Thoracic aorta (tissue), 2 donors: ENCODE measurements at regions not wholly inside any gene's neighbourhood (a gene's known extent, or its start where the extent isn't known, plus 50 kb on each side); places are given as distances from the start of the nearest gene placed in this dataset.

ENCODE experiments used
- ATAC-seq: fragments of 150-250 bp; one replicate; pipeline ENCODE4 v1.8.0; 2017; ENCODE audit warnings: low read depth; ENCODE audit not compliant: insufficient number of reproducible peaks, low FRiP score
- DNase-seq: peaks from one replicate; pipeline ENCODE4 v3.0.0-alpha.2; 2020; ENCODE audit warnings: low spot score
- H3K27ac ChIP-seq, 2 donors: fragments of 200-600 bp; sonication (generic); 1 replicate in 1 of 2; 2 replicates in 1 of 2; pipeline ENCODE4 v1.5.1; 2016; ENCODE audit warnings: mild to moderate bottlenecking in 2 of 2, moderate library complexity in 2 of 2
- H3K27me3 ChIP-seq: fragments of 200-600 bp; sonication (generic); replicated peaks from 2 replicates; pipeline ENCODE4 v1.6.0; 2016; ENCODE audit warnings: mild to moderate bottlenecking; ENCODE audit not compliant: insufficient read depth
- H3K36me3 ChIP-seq: fragments of 200-600 bp; sonication (generic); one replicate; pipeline ENCODE4 v1.5.1; 2016
- H3K4me1 ChIP-seq, 2 donors: fragments of 200-600 bp; sonication (generic); 1 replicate in 1 of 2; 2 replicates in 1 of 2; pipeline versions ENCODE4 v1.5.1 to v1.6.0; 2016; ENCODE audit warnings: low read depth in 2 of 2, mild to moderate bottlenecking in 1 of 2; ENCODE audit not compliant: control insufficient read depth in 1 of 2
- H3K4me3 ChIP-seq: fragments of 200-600 bp; sonication (generic); 2 replicates; pipeline ENCODE4 v1.5.1; 2016; ENCODE audit warnings: mild to moderate bottlenecking
- H3K9me3 ChIP-seq: fragments of 200-600 bp; sonication (generic); 2 replicates; pipeline ENCODE4 v1.5.1; 2016
- TF ChIP-seq, protein P1 (sequence below): fragments of 200-600 bp; sonication (generic); IDR thresholded peaks from one replicate; pipeline ENCODE4 v1.5.1; 2019; ENCODE audit warnings: antibody characterized with exemption

DNA sequence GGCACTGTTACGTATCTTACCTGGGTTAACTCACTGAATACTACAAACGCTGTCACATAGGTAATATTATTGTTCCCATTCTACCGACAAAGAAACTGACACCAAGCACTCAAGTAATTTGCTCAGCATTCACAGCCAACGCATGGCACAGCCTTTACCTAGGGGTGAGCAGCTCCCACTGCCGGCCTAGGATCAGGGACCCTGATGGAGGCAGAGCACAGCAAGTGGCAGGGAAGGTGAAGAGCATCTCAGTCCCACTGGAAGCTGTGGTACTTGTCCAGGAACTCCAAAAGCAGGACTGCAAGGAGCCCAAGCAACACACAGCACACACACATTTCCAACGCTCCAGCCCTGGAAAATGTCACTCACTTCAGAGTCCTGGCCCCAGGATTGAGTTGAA, 111.8 kb upstream of the CDKN3 start:
- TF ChIP-seq, protein P1, sequence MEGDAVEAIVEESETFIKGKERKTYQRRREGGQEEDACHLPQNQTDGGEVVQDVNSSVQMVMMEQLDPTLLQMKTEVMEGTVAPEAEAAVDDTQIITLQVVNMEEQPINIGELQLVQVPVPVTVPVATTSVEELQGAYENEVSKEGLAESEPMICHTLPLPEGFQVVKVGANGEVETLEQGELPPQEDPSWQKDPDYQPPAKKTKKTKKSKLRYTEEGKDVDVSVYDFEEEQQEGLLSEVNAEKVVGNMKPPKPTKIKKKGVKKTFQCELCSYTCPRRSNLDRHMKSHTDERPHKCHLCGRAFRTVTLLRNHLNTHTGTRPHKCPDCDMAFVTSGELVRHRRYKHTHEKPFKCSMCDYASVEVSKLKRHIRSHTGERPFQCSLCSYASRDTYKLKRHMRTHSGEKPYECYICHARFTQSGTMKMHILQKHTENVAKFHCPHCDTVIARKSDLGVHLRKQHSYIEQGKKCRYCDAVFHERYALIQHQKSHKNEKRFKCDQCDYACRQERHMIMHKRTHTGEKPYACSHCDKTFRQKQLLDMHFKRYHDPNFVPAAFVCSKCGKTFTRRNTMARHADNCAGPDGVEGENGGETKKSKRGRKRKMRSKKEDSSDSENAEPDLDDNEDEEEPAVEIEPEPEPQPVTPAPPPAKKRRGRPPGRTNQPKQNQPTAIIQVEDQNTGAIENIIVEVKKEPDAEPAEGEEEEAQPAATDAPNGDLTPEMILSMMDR = no peak
- Histone ChIP-seq H3K4me3 (no peak overlapping the region), H3K4me1 (no peaks in the 10 kb centered on the region), H3K27me3 (no peaks in the 10 kb centered on the region), H3K36me3 (no peaks in the 10 kb centered on the region), H3K9me3 (no peaks in the 10 kb centered on the region), H3K27ac (no peak overlapping the region)
- ATAC-seq (no peak), DNase-seq (no peak)

DNA sequence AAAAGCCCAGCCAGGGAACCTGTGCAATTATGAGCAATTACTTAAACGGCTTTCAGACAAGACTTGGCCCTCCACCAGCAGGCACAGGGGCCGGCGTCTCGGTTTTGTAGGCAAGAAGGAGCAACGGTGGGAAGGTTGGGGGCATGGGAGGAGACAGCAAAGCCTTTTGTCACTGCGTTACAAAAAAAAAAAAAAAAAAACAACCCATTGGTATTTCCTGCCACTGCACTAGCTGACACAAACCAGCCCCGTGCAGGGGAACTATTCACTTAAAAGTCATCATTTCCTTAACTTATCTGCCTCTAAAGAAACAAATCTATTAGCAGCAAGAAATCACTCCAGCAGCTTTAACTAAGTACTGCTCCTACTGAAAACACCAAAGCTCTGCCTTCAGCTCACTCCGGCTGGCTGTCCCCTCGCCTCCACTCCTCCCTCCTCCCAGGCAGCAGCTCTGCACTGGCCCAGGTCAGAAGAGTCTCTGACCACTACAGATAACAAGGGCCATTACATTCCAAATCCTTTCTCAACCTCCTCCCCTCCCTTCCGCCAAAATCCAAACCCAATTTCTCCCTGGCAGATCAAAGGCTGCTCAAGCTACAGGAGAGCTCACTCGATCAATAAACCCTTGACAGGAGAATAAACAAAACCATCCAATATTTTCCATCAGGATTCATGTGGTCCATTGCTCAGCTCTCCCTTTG, 105.2 kb upstream of the CDKN3 start:
- Histone ChIP-seq H3K4me3 (peak overlapping the region; percentile 4), H3K27me3 (no peaks in the 10 kb centered on the region), H3K36me3 (no peaks in the 10 kb centered on the region), H3K9me3 (no peaks in the 10 kb centered on the region), H3K4me1 (peaks cover 0 to 4% of the 10 kb centered on the region in 2 donors), H3K27ac (no peak overlapping the region)
- ATAC-seq = no peak
- TF ChIP-seq, protein P1 = no peak
- no peak for DNase-seq

DNA sequence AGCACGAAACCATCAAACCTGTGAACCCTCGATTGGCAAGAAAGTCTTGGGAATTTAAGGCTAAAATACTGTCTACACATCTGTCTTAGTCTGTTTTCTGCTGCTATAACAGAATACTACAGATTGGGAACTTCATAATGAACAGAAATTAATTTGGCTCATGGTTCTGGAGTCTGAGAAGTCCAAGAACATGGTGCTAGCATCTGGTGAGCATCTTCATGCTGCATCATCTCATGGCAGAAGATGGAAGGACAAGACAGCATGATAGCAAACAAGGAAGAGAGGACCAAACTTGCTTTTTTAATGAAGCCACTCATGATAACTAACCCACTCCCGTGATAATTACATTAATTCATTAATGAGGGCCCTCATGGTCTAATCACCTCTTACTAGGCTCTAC, 102.0 kb upstream of the CDKN3 start:
- TF ChIP-seq, protein P1 = no peak
- Histone ChIP-seq H3K27me3 (no peaks in the 10 kb centered on the region), H3K4me3 (no peak overlapping the region), H3K27ac (no peak overlapping the region), H3K4me1 (peaks cover 0 to 4% of the 10 kb centered on the region in 2 donors), H3K9me3 (no peaks in the 10 kb centered on the region), H3K36me3 (no peaks in the 10 kb centered on the region)
- DNase-seq = no peak
- no peak for ATAC-seq

DNA sequence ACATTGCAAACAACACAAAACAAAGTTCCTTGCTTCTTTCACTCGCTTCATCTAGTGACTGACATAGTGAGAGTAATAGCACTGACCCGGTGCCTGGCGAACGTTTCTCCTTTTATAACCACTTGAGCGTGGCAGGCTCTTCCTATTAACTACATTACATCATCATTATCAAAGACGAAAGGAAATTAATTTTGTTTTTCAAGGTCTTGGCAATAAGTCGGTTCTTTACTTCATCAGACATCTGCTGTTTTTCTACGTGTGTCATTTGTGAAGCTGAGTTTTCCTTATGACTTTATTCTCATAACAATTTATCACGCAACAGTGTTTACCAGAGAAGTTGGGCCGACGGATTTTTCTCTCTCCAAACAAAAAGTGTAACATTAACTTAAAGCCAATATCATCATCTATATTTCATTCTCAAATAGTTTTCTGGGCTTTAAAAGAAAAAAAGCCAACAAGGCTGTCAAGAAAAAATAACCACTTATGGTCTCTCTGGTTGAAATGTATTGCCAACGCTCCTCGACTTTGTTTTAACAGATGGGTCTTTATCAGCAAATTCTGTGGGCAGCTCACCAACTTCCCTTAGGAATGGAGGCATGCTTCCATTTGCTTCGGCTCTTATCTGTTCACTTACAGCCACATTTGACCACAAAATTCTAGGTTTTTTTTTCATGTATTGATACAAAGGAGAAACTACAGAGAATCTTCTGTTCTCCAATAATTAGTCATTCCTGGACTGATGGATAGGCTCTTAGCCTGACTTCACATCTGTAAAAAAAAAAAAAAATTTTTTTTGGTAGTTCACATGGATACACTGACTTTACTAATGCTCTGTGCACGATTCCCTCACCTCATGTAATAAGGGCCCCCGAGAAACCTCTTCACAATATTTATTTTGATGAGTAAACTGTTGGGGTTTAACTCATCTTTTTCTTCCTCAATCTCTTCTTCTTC, 97.1 kb upstream of the CDKN3 start:
- ATAC-seq (no peak), DNase-seq (no peak)
- Histone ChIP-seq H3K4me1 (no peaks in the 10 kb centered on the region), H3K4me3 (no peak overlapping the region), H3K9me3 (no peaks in the 10 kb centered on the region), H3K27me3 (no peaks in the 10 kb centered on the region), H3K36me3 (no peaks in the 10 kb centered on the region), H3K27ac (no peak overlapping the region)
- TF ChIP-seq, protein P1 = no peak

DNA sequence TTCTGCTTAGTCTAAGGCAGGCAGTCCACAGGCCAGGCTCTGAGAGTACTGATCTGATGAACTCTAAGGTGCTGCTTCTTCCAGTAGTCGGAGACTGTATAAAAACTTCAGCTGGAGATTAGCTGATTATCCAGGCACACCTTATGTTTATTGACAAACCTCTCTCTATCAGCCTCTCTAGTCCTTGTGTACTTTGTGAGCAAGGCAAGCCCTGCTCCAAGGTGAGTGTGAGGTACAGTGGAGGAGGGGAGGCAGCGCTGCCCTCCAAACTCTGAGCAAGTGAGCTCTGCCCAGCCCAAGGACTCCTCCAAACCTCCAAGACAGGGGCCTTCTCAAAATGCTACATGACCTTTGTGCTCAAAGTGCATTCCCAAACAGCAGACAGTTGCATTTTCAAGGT, 95.9 kb upstream of the CDKN3 start:
- Histone ChIP-seq H3K27ac (no peak overlapping the region), H3K27me3 (no peaks in the 10 kb centered on the region), H3K4me3 (no peak overlapping the region), H3K4me1 (no peaks in the 10 kb centered on the region), H3K36me3 (no peaks in the 10 kb centered on the region), H3K9me3 (no peaks in the 10 kb centered on the region)
- DNase-seq = no peak
- ATAC-seq = no peak
- TF ChIP-seq, protein P1 = no peak
